C4-2B (cell line): ENCODE measurements at regions not wholly inside any gene's neighbourhood (a gene's known extent, or its start where the extent isn't known, plus 50 kb on each side); places are given as distances from the start of the nearest gene placed in this dataset.

Experiments used
- ZFX ChIP-seq: fragments of 450-650 bp; IDR thresholded peaks from 2 replicates; pipeline ENCODE4 v1.6.1; 2017
- TF ChIP-seq, protein P1 (sequence below): fragments of 450-650 bp; conservative IDR thresholded peaks from 2 replicates; pipeline ENCODE4 v1.5.1; 2017; ENCODE audit warnings: mild to moderate bottlenecking

DNA sequence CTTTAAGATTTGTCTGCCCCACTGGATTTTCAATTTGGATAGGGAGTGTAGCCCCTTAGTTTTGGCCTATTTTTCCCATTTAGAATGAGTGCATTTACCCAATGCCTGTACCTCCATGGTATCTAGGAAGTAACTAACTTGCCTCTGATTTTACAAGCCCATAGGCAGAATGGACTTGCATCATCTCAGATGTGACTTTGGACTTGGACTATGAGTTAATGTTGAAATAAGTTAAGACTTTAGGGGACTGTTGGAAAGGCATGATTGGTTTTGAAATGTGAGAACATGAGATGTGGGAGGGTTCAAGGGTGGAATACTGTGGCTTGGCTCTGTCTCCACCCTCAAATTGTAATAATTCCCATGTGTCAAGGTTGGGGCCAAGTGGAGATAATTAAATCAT, 2480.2 kb downstream of the PCDH7 start:
- TF ChIP-seq, protein P1, sequence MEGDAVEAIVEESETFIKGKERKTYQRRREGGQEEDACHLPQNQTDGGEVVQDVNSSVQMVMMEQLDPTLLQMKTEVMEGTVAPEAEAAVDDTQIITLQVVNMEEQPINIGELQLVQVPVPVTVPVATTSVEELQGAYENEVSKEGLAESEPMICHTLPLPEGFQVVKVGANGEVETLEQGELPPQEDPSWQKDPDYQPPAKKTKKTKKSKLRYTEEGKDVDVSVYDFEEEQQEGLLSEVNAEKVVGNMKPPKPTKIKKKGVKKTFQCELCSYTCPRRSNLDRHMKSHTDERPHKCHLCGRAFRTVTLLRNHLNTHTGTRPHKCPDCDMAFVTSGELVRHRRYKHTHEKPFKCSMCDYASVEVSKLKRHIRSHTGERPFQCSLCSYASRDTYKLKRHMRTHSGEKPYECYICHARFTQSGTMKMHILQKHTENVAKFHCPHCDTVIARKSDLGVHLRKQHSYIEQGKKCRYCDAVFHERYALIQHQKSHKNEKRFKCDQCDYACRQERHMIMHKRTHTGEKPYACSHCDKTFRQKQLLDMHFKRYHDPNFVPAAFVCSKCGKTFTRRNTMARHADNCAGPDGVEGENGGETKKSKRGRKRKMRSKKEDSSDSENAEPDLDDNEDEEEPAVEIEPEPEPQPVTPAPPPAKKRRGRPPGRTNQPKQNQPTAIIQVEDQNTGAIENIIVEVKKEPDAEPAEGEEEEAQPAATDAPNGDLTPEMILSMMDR = no peak
- TF ChIP-seq ZFX = no peak
